Neural cell (in vitro differentiated cells): ENCODE measurements at regions not wholly inside any gene's neighbourhood (a gene's known extent, or its start where the extent isn't known, plus 50 kb on each side); places are given as distances from the start of the nearest gene placed in this dataset.

Experiments
- CTCF ChIP-seq: fragments of 450-650 bp; IDR thresholded peaks from 2 replicates; pipeline ENCODE4 v1.5.1; 2014; ENCODE audit warnings: antibody characterized with exemption, mild to moderate bottlenecking, moderate library complexity; ENCODE audit not compliant: poor library complexity, severe bottlenecking
- EP300 ChIP-seq: fragments of 450-650 bp; conservative IDR thresholded peaks from 2 replicates; pipeline ENCODE4 v1.6.1; 2014; ENCODE audit warnings: antibody characterized with exemption, mild to moderate bottlenecking, moderate library complexity; ENCODE audit not compliant: poor library complexity, severe bottlenecking
- EZH2 ChIP-seq: fragments of 200-600, 300-800 bp; shearing (Covaris generic), sonication (generic); IDR thresholded peaks from 2 replicates; pipeline ENCODE4 v1.6.1; 2014; ENCODE audit warnings: antibody characterized with exemption, low read length, borderline replicate concordance, mild to moderate bottlenecking; ENCODE audit not compliant: insufficient read depth, poor library complexity, severe bottlenecking
- POLR2AphosphoS5 ChIP-seq: IDR thresholded peaks from 2 replicates; pipeline ENCODE4 v1.6.1; 2012
- SMC3 ChIP-seq: fragments of 450-650 bp; conservative IDR thresholded peaks from 2 replicates; pipeline ENCODE4 v1.6.1; 2014; ENCODE audit warnings: antibody characterized with exemption, mild to moderate bottlenecking, moderate library complexity; ENCODE audit not compliant: poor library complexity
- TAF1 ChIP-seq: IDR thresholded peaks from 2 replicates; pipeline ENCODE4 v1.6.1; 2012; ENCODE audit warnings: low read depth

GRCh38 chr19:28402701-28403290, 810.2 kb downstream of the UQCRFS1 start:
- TF ChIP-seq EZH2 (no peak), TAF1 (no peak), CTCF (no peak), POLR2AphosphoS5 (no peak), SMC3 (no peak), EP300 (no peak)
